Left lung (tissue), 4 donors: ENCODE measurements at regions not wholly inside any gene's neighbourhood (a gene's known extent, or its start where the extent isn't known, plus 50 kb on each side); places are given as distances from the start of the nearest gene placed in this dataset.

Experiments used
- ATAC-seq: fragments of 200-7000 bp; cut with Tn5 transposase; one replicate; pipeline ENCODE4 v1.9.1; 2020; ENCODE audit warnings: moderate library complexity
- DNase-seq, 4 donors: peaks; one replicate each; pipeline ENCODE4 v3.0.0-alpha.2; 2013 to 2020
- H3K27ac ChIP-seq, 2 donors: fragments of 200-600 bp; sonication (generic) in 1 of 2; one replicate each; pipeline versions ENCODE4 v1.5.0 to v1.8.0; 2020 to 2021
- H3K27me3 ChIP-seq, 2 donors: fragments of 200-600 bp; sonication (generic) in 1 of 2; one replicate each; pipeline versions ENCODE4 v1.5.0 to v1.8.0; 2020 to 2021
- H3K36me3 ChIP-seq, 2 donors: fragments of 200-600 bp; sonication (generic) in 1 of 2; one replicate each; pipeline versions ENCODE4 v1.5.0 to v1.8.0; 2020 to 2021
- H3K4me1 ChIP-seq, 2 donors: fragments of 200-600 bp; one replicate each; pipeline ENCODE4 v1.8.0; 2021
- H3K4me3 ChIP-seq, 2 donors: fragments of 200-600 bp; sonication (generic) in 1 of 2; one replicate each; pipeline versions ENCODE4 v1.5.0 to v1.8.0; 2020 to 2021; ENCODE audit warnings: mild to moderate bottlenecking in 1 of 2
- H3K9me3 ChIP-seq, 2 donors: fragments of 200-600 bp; sonication (generic) in 1 of 2; one replicate each; pipeline versions ENCODE4 v1.5.0 to v1.8.0; 2020 to 2021
- intact Hi-C, 2 donors: fragments of 100-400 bp; cut with DNase I; formaldehyde crosslinking; loops; one replicate each; pipeline versions ENCODE4 v1.11.2 to v1.14.2; 2022
- TF ChIP-seq, protein P1 (sequence below), 2 donors: fragments of 200-600 bp; sonication (generic) in 1 of 2; IDR thresholded peaks; one replicate each; pipeline versions ENCODE4 v1.5.0 to v1.8.0; 2021; ENCODE audit warnings: antibody characterized with exemption in 2 of 2
- donor health status: DM: no; HTN: yes; CAD: no.
- donor health status: DM: no; HTN: no; CAD: no.

DNA sequence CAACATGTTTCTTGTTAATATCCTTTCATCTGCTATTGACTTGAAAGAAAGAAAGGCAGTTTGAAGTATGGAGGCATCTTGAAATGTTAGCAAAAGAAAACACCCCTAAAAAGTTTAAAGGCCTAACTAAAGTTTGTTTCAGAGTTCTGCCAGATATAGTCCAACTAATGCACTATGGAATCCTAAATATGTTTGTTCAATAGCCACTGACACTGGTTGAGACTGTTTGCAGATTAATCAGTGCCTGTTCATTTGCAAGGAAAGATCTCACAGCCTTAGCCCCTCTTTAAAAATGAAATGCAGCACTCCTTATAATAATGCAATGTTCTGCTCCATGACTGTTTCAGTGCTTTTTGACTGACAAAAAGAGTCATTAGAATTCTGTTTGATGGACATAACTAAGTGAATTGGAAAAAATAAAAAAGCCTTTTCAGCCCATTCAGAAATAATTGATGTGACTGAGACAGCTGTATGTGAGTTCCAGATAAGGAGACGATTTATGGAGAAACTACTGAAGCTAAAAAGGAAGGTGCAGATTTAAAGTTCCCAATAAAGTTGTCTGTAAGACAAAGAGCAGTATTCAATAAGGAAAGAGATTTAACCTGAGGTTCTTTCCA lies 192.0 kb downstream of the PCDH7 start:
- DNase-seq (no peak), ATAC-seq (peak; percentile 33)
- TF ChIP-seq, protein P1, sequence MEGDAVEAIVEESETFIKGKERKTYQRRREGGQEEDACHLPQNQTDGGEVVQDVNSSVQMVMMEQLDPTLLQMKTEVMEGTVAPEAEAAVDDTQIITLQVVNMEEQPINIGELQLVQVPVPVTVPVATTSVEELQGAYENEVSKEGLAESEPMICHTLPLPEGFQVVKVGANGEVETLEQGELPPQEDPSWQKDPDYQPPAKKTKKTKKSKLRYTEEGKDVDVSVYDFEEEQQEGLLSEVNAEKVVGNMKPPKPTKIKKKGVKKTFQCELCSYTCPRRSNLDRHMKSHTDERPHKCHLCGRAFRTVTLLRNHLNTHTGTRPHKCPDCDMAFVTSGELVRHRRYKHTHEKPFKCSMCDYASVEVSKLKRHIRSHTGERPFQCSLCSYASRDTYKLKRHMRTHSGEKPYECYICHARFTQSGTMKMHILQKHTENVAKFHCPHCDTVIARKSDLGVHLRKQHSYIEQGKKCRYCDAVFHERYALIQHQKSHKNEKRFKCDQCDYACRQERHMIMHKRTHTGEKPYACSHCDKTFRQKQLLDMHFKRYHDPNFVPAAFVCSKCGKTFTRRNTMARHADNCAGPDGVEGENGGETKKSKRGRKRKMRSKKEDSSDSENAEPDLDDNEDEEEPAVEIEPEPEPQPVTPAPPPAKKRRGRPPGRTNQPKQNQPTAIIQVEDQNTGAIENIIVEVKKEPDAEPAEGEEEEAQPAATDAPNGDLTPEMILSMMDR (IDR thresholded peaks at IDR 0.05) = no peak
- H3K27me3 ChIP-seq = no peaks in the 10 kb centered on the region
- no peaks in the 10 kb centered on the region for H3K4me1 ChIP-seq
- peaks cover 0 to 2% of the 10 kb centered on the region in 2 donors for H3K9me3 ChIP-seq
- H3K4me3 ChIP-seq = no peak overlapping the region
- H3K27ac ChIP-seq = no peak overlapping the region
- no peaks in the 10 kb centered on the region for H3K36me3 ChIP-seq
- intact Hi-C loops = no loop called here

DNA sequence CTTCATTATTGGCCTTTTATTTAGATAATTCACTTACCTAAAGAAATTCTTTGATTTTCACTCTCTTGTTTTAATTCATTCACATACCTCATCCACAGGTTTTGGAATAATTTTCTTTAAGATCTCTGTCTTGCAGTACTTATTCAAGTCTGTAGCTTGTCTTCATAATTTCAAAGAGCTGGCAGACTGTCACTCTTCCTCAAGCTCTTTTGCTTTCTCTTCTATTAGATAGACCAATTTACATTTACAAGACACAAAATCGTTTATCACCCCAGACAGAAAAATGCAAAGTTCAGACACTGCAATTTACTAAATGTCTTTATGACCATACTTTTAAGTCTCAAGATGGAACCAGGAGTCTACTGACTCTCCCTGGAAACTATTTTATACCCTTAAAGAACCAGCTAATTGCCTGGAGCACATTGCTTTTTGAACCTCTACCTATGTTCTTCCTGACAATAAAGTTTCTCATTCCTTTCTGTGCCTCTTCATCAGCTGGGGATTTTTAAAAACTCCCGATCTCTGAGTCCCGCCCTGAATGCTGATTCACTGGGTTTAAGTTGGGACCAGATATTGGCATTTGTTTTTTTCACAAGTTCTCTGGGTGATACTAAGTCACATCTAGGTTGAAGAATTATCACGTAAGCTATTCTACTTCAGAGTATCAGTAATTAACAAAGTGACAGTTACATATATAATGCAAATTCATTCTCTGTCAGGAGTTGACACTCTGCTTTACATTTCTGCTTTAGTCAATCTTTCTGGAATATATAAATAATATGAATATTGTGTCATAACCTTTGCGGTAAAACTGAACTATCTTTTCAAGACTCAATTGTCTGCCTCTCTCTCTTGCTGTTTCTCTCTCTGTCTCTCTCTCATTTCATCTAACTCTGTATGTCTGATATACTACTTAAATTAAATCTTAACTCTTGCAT lies 196.4 kb downstream of the PCDH7 start:
- ATAC-seq (no peak), DNase-seq (no peak)
- Histone ChIP-seq H3K4me1 (no peaks in the 10 kb centered on the region), H3K4me3 (no peak overlapping the region), H3K36me3 (no peaks in the 10 kb centered on the region), H3K27me3 (no peaks in the 10 kb centered on the region), H3K9me3 (no peaks in the 10 kb centered on the region), H3K27ac (no peak overlapping the region)
- TF ChIP-seq, protein P1 (IDR thresholded peaks at IDR 0.05) = no peak
- intact Hi-C loops = no loop called here

DNA sequence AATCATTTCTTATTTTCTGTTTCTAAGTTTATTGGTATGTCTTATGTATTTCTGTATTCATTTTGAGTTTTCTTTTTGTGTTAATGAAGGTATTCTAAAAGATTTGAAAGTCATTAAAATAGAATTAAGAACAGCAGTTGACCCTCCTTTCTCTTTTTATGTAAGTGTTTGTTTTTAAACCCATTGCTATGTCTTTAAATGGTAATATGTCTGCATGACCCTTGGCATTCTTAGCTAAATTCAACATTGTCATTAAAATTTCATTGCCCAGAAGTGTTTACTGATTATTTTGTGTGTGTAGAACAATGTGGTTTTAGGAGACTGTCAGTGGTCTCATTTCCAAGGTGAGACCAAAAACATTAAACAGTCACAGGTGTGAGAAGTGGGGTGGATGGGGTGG lies 197.8 kb downstream of the PCDH7 start:
- intact Hi-C loops = no loop called here
- Histone ChIP-seq H3K36me3 (no peaks in the 10 kb centered on the region), H3K27me3 (no peaks in the 10 kb centered on the region), H3K9me3 (no peaks in the 10 kb centered on the region), H3K27ac (no peak overlapping the region), H3K4me3 (no peak overlapping the region), H3K4me1 (no peaks in the 10 kb centered on the region)
- no peak for DNase-seq
- no peak for ATAC-seq
- TF ChIP-seq, protein P1 (IDR thresholded peaks at IDR 0.05) = no peak

DNA sequence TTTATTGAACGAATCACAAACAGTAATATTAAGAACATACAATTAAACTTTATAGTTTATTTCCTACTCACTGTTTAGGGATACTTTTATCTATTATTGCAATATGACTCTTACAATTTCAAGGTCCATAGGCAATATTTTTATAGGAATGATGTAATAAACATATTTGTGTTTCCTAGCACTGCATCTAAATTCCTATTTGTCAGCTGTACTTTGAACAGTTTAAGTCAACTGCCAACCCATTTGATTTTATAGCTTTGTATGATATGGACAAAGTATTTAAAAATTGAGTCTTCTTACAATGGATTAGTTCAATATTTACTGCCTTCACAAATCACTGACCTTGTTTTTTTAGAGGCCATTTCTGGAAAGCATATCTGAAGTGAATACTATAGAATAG lies 199.3 kb downstream of the PCDH7 start:
- ATAC-seq (no peak), DNase-seq (no peak)
- no peaks in the 10 kb centered on the region for H3K36me3 ChIP-seq
- no peaks in the 10 kb centered on the region for H3K4me1 ChIP-seq
- no peak overlapping the region for H3K4me3 ChIP-seq
- H3K9me3 ChIP-seq = no peaks in the 10 kb centered on the region
- no peaks in the 10 kb centered on the region for H3K27me3 ChIP-seq
- intact Hi-C loops = no loop called here
- TF ChIP-seq, protein P1 (IDR thresholded peaks at IDR 0.05) = no peak
- H3K27ac ChIP-seq = no peak overlapping the region

- H3K27ac ChIP-seq = no peak overlapping the region
- no peak for ATAC-seq
- no peaks in the 10 kb centered on the region for H3K27me3 ChIP-seq
- no peaks in the 10 kb centered on the region for H3K4me1 ChIP-seq
- H3K9me3 ChIP-seq = no peaks in the 10 kb centered on the region
- intact Hi-C loops = no loop called here
- H3K36me3 ChIP-seq = no peaks in the 10 kb centered on the region
- TF ChIP-seq, protein P1 (IDR thresholded peaks at IDR 0.05) = no peak
- DNase-seq = no peak
- H3K4me3 ChIP-seq = no peak overlapping the region
Measured at GRCh38 chr4:30920043-30920442, 199.9 kb downstream of the PCDH7 start.
